NCI-H460 (cell line): ENCODE measurements at regions not wholly inside any gene's neighbourhood (a gene's known extent, or its start where the extent isn't known, plus 50 kb on each side); places are given as distances from the start of the nearest gene placed in this dataset.
"Not testable (repeated sequence)": the region's sequence is repeated elsewhere in the genome, so short reads cannot be mapped to it uniquely, and the experiment has no call there.

Experiments used
- DNase-seq: peaks from one replicate; pipeline ENCODE4 v3.0.0-alpha.2; 2016; ENCODE audit warnings: low read depth; ENCODE audit errors: extremely low read depth

- no peak for DNase-seq
Observed at GRCh38 chr4:128653527-128654444, 155.7 kb upstream of the JADE1 start.

GRCh38 chr4:128649575-128650205 is 159.8 kb upstream of the JADE1 start:
- DNase-seq: no peak

GRCh38 chr4:128649161-128649560 is 160.3 kb upstream of the JADE1 start:
- DNase-seq: no peak

- DNase-seq: no peak
Observed at GRCh38 chr4:128648021-128648420, 161.5 kb upstream of the JADE1 start.

- DNase-seq: not testable (repeated sequence)
Observed at GRCh38 chr4:128646893-128647292, 162.6 kb upstream of the JADE1 start.

GRCh38 chr4:128644693-128645654 is 164.5 kb upstream of the JADE1 start:
- not testable (repeated sequence) for DNase-seq

- not testable (repeated sequence) for DNase-seq
Observed at GRCh38 chr4:128644107-128644506, 165.4 kb upstream of the JADE1 start.

GRCh38 chr4:128641566-128641965 is 167.9 kb upstream of the JADE1 start:
- DNase-seq: not testable (repeated sequence)

- no peak for DNase-seq
Observed at GRCh38 chr4:128639541-128640270, 169.8 kb upstream of the JADE1 start.

- no peak for DNase-seq
Observed at GRCh38 chr4:128636906-128637305, 172.6 kb upstream of the JADE1 start.

- DNase-seq: peak; percentile 45
Observed at GRCh38 chr4:128635955-128636560, 173.4 kb upstream of the JADE1 start.

GRCh38 chr4:128635141-128635954 is 174.2 kb upstream of the JADE1 start:
- DNase-seq: peak; percentile 92

- no peak for DNase-seq
Observed at GRCh38 chr4:128633067-128633466, 176.4 kb upstream of the JADE1 start.

- no peak for DNase-seq
Observed at GRCh38 chr4:128630871-128631270, 178.6 kb upstream of the JADE1 start.

- no peak for DNase-seq
Observed at GRCh38 chr4:128623508-128624215, 185.8 kb upstream of the JADE1 start.

- DNase-seq: not testable (repeated sequence)
Observed at GRCh38 chr4:128620279-128620965, 189.1 kb upstream of the JADE1 start.

- DNase-seq: no peak
Observed at GRCh38 chr4:128615197-128615596, 194.3 kb upstream of the JADE1 start.

GRCh38 chr4:128608006-128608405 is 201.5 kb upstream of the JADE1 start:
- no peak for DNase-seq
